ENCODE measurements at regions not wholly inside any gene's neighbourhood (a gene's known extent, or its start where the extent isn't known, plus 50 kb on each side); places are given as distances from the start of the nearest gene placed in this dataset.

DNA sequence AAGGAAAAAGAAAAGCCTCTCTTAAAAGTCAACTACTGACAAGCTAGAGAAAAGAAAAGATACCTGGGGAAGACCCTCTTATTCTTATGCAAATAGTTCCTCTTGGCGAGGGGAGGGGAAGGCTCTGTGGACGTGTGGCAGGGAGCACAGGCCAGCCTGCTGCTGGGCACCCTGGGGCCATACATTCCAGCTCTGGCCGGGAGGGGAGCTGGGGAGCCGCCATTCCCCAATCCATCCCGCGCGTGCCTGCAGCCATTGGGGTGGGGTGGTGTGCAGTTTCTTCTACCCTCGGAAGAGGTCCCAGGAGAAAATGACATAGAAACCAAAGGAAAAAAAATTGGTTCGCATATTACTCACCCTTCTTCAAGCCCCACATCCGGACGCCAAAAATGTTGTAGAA is 1496.4 kb downstream of the RPA4 start:
- no peaks in the 10 kb centered on the region for H3K9me3 ChIP-seq (ENCODE audit: low read depth, low read length)
- H3K36me3 ChIP-seq (ENCODE audit: insufficient read depth, low read length), result no peaks in the 10 kb centered on the region
- DNase-seq (ENCODE audit: low read depth, low spot score), result no peak
- H3K9ac ChIP-seq (ENCODE audit: insufficient read length), result no peak overlapping the region
- H3K27ac ChIP-seq, result no peak overlapping the region
- TF ChIP-seq POLR2AphosphoS5 (IDR thresholded peaks at IDR 0.05; ENCODE audit: borderline replicate concordance, low read depth, low read length) (no peak), FOXP2 (optimal IDR thresholded peaks at IDR 0.05; ENCODE audit: control extremely low read depth, extremely low read length, insufficient read depth) (no peak), EZH2 (IDR thresholded peaks at IDR 0.05) (no peak)
- H3K4me3 ChIP-seq, result no peak overlapping the region

DNA sequence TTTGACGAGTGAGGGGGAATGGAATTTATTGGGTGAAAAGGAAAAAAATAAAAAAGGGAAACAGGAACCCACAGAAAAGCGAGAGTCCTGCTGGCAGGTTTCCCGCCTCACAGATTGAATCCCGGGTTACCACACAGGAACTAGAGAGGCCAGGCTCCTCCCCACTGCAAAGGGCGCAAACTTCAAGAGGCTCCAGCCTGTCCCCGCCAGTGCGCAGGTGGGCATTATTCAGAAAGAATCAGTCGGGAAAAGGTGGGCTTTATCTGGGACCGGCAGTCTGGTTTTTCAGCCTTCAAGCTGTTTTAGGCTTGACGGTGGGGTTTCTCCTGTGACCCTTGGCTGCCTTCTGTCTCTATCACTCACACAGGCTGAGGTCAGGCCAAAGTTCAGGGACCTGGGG is 1496.8 kb downstream of the RPA4 start:
- no peak overlapping the region for H3K27ac ChIP-seq
- no peaks in the 10 kb centered on the region for H3K9me3 ChIP-seq (ENCODE audit: low read depth, low read length)
- H3K36me3 ChIP-seq (ENCODE audit: insufficient read depth, low read length), result no peaks in the 10 kb centered on the region
- no peak overlapping the region for H3K4me3 ChIP-seq
- no peak overlapping the region for H3K9ac ChIP-seq (ENCODE audit: insufficient read length)
- no peak for DNase-seq (ENCODE audit: low read depth, low spot score)
- TF ChIP-seq FOXP2 (optimal IDR thresholded peaks at IDR 0.05; ENCODE audit: control extremely low read depth, extremely low read length, insufficient read depth) (no peak), POLR2AphosphoS5 (IDR thresholded peaks at IDR 0.05; ENCODE audit: borderline replicate concordance, low read depth, low read length) (no peak), EZH2 (IDR thresholded peaks at IDR 0.05) (no peak)

DNA sequence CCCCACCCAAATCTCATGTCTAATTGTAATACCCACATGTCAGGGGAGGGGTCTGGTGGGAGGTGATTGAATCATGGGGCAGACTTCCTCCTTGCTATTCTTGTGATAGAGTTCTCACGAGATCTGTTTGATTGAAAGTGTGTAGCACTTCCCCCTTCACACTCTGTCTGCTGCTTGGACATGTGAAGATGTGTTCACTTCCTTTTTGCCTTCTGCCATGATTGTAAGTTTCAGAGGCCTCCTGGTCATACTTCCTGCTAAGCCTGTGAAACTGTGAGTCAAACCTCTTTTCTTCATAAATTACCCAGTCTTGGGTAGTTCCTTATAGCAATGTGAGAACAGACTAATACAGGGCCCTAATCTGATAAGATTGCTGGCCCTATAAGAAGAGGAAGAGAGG is 1514.8 kb downstream of the RPA4 start:
- Histone ChIP-seq H3K9ac (ENCODE audit: insufficient read length) (no peak overlapping the region), H3K27ac (no peak overlapping the region), H3K9me3 (ENCODE audit: low read depth, low read length) (no peaks in the 10 kb centered on the region), H3K36me3 (ENCODE audit: insufficient read depth, low read length) (no peaks in the 10 kb centered on the region), H3K4me3 (no peak overlapping the region)
- no peak for TF ChIP-seq POLR2AphosphoS5 (IDR thresholded peaks at IDR 0.05; ENCODE audit: borderline replicate concordance, low read depth, low read length)
- no peak for TF ChIP-seq EZH2 (IDR thresholded peaks at IDR 0.05)
- no peak for TF ChIP-seq FOXP2 (optimal IDR thresholded peaks at IDR 0.05; ENCODE audit: control extremely low read depth, extremely low read length, insufficient read depth)
- no peak for DNase-seq (ENCODE audit: low read depth, low spot score)

DNA sequence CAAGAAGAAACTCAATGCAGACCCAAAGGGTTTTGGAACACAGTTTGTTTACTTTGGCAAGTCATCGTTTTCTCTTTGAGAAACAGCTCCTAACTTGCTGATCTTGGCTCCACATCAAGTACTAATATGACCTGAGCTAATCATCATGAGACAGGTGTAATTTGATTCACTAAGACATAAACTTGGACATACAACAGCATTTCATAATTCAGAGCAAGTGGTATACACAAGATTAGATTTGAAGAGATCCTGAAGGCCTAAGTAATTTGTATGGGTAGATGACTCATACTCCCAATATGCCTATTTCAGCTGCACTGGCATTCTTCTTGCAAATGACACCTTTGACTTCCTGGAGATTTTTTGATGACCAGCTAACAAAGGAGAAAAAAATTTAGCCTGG is 1521.7 kb downstream of the RPA4 start:
- Histone ChIP-seq H3K36me3 (ENCODE audit: insufficient read depth, low read length) (no peaks in the 10 kb centered on the region), H3K4me3 (no peak overlapping the region), H3K9ac (ENCODE audit: insufficient read length) (no peak overlapping the region), H3K27ac (no peak overlapping the region), H3K9me3 (ENCODE audit: low read depth, low read length) (no peaks in the 10 kb centered on the region)
- DNase-seq (ENCODE audit: low read depth, low spot score), result no peak
- TF ChIP-seq FOXP2 (optimal IDR thresholded peaks at IDR 0.05; ENCODE audit: control extremely low read depth, extremely low read length, insufficient read depth), result no peak
- TF ChIP-seq EZH2 (IDR thresholded peaks at IDR 0.05), result no peak
- no peak for TF ChIP-seq POLR2AphosphoS5 (IDR thresholded peaks at IDR 0.05; ENCODE audit: borderline replicate concordance, low read depth, low read length)

DNA sequence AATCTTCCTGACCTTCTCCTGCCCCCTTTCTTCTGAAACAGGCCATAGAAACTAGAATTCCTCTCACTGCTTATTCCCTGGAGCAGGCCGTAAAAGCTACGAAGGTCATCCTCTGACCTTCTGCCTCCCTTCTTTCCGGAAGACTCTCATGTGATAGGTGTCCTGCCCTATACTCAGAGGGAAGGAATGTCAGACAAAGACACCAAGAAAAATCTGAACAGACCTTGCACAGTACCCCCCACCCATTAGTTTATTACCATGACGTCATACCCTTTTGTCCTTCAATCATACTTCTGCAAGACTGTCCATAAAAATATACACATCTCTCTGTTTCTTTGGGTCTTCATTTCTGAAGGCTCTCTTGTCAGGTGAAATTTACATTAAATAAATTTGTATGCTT is 1523.9 kb downstream of the RPA4 start:
- Histone ChIP-seq H3K9me3 (ENCODE audit: low read depth, low read length) (no peaks in the 10 kb centered on the region), H3K4me3 (no peak overlapping the region), H3K36me3 (ENCODE audit: insufficient read depth, low read length) (no peaks in the 10 kb centered on the region), H3K27ac (no peak overlapping the region), H3K9ac (ENCODE audit: insufficient read length) (no peak overlapping the region)
- TF ChIP-seq POLR2AphosphoS5 (IDR thresholded peaks at IDR 0.05; ENCODE audit: borderline replicate concordance, low read depth, low read length) (no peak), EZH2 (IDR thresholded peaks at IDR 0.05) (no peak), FOXP2 (optimal IDR thresholded peaks at IDR 0.05; ENCODE audit: control extremely low read depth, extremely low read length, insufficient read depth) (no peak)
- DNase-seq (ENCODE audit: low read depth, low spot score), result no peak

DNA sequence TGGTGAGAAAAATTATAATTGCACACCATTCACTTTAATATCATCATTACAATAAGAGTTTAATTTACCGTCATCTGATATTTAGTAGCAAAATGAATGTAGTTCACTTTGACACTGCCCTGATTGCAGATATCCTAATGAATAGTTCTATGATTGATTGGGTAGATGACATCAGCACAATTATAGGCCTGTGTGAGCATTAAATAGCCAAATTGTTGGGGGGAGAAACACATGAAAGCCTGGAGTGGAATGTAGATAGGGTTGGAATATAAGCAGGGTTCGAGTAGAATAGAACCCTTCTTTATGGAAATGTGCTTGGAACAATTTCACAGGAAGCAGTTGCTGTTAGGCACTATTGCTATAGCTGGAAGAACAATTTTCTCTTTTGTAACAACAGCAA is 1526.2 kb downstream of the RPA4 start:
- no peak overlapping the region for H3K4me3 ChIP-seq
- H3K27ac ChIP-seq, result no peak overlapping the region
- H3K9ac ChIP-seq (ENCODE audit: insufficient read length), result no peak overlapping the region
- DNase-seq (ENCODE audit: low read depth, low spot score), result no peak
- TF ChIP-seq POLR2AphosphoS5 (IDR thresholded peaks at IDR 0.05; ENCODE audit: borderline replicate concordance, low read depth, low read length), result no peak
- no peak for TF ChIP-seq FOXP2 (optimal IDR thresholded peaks at IDR 0.05; ENCODE audit: control extremely low read depth, extremely low read length, insufficient read depth)
- no peak for TF ChIP-seq EZH2 (IDR thresholded peaks at IDR 0.05)
- H3K36me3 ChIP-seq (ENCODE audit: insufficient read depth, low read length), result no peaks in the 10 kb centered on the region
- no peaks in the 10 kb centered on the region for H3K9me3 ChIP-seq (ENCODE audit: low read depth, low read length)

DNA sequence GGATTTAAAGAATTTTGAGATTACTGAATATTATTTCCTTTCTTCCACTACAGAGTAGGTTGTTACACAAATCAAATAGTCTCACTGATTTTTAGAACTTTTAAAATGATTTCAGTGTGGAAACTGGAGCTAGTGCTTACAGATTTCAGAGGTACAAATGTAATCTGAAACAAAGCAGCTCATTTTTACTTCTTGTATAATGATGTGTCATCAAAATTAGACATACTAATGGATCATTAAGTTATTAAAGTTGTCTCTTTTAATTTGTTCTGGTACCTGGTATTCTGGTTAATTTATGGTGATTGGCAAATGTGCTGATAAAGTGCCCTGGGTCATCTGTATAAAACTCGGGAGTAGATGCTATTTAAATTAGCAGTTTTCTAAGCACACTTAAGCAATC is 1528.3 kb downstream of the RPA4 start:
- no peaks in the 10 kb centered on the region for H3K36me3 ChIP-seq (ENCODE audit: insufficient read depth, low read length)
- H3K4me3 ChIP-seq, result no peak overlapping the region
- no peak overlapping the region for H3K9ac ChIP-seq (ENCODE audit: insufficient read length)
- no peak for DNase-seq (ENCODE audit: low read depth, low spot score)
- H3K9me3 ChIP-seq (ENCODE audit: low read depth, low read length), result no peaks in the 10 kb centered on the region
- H3K27ac ChIP-seq, result no peak overlapping the region
- no peak for TF ChIP-seq POLR2AphosphoS5 (IDR thresholded peaks at IDR 0.05; ENCODE audit: borderline replicate concordance, low read depth, low read length)
- no peak for TF ChIP-seq EZH2 (IDR thresholded peaks at IDR 0.05)
- no peak for TF ChIP-seq FOXP2 (optimal IDR thresholded peaks at IDR 0.05; ENCODE audit: control extremely low read depth, extremely low read length, insufficient read depth)

DNA sequence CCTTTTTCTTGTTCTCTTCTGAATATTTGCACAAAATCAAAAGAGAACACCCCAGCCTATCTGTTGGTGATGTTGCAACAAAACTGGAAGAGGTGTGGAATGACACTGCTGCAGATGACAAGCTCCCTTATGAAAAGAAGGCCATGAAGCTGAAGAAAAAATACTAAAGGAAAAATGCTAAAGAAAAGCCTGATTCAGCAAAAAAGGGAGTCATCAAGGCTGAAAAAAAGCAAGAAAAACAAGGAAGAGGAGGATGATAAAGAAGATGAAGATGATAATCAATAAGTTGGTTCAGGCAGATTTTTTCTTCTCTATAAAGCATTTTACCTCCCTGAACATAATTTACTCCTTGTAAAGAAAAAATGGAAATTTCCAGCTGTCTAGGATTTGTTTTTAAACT is 1538.8 kb downstream of the RPA4 start:
- H3K9me3 ChIP-seq (ENCODE audit: low read depth, low read length), result no peaks in the 10 kb centered on the region
- H3K9ac ChIP-seq (ENCODE audit: insufficient read length), result no peak overlapping the region
- H3K27ac ChIP-seq, result no peak overlapping the region
- H3K4me3 ChIP-seq, result no peak overlapping the region
- TF ChIP-seq EZH2 (IDR thresholded peaks at IDR 0.05) (no peak), FOXP2 (optimal IDR thresholded peaks at IDR 0.05; ENCODE audit: control extremely low read depth, extremely low read length, insufficient read depth) (no peak), POLR2AphosphoS5 (IDR thresholded peaks at IDR 0.05; ENCODE audit: borderline replicate concordance, low read depth, low read length) (no peak)
- DNase-seq (ENCODE audit: low read depth, low spot score), result no peak
- no peaks in the 10 kb centered on the region for H3K36me3 ChIP-seq (ENCODE audit: insufficient read depth, low read length)

DNA sequence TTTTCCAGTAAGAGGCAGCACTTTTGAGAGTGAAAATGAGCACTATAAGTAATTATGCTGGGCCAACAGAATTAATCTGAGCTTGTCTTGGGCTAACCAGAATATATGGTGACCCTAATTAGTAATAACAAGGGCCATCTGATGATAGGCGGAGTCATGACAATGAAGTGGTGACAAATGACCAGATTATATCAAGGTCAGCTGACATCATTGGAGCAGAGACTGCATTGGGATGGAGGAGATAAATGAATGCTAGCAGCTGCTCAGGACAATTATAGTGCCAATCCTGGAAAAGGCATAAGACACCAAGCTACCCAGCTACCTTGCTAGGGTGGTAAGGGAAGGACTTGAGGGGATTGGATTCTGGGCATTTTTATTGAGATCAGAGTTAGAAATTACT is 1548.7 kb downstream of the RPA4 start:
- H3K27ac ChIP-seq, result no peak overlapping the region
- H3K36me3 ChIP-seq (ENCODE audit: insufficient read depth, low read length), result no peaks in the 10 kb centered on the region
- H3K4me3 ChIP-seq, result no peak overlapping the region
- TF ChIP-seq POLR2AphosphoS5 (IDR thresholded peaks at IDR 0.05; ENCODE audit: borderline replicate concordance, low read depth, low read length) (no peak), EZH2 (IDR thresholded peaks at IDR 0.05) (no peak)
- no peak overlapping the region for H3K9ac ChIP-seq (ENCODE audit: insufficient read length)
- no peak for DNase-seq (ENCODE audit: low read depth, low spot score)
- H3K9me3 ChIP-seq (ENCODE audit: low read depth, low read length), result no peaks in the 10 kb centered on the region
